IMR-90 (cell line): ENCODE measurements at regions not wholly inside any gene's neighbourhood (a gene's known extent, or its start where the extent isn't known, plus 50 kb on each side); places are given as distances from the start of the nearest gene placed in this dataset.

Source experiments
- ATAC-seq: fragments of 200-7000 bp; cut with Tn5 transposase; 2 replicates; pipeline ENCODE4 v1.9.1; 2020; ENCODE audit warnings: low read depth, mild to moderate bottlenecking, moderate library complexity
- BruUV-seq: library from RNA; stranded (reverse); fragments of 400-500 nt; replicated peaks from 2 replicates; lab custom pipeline; 2021; lab: Mats Ljungman, UMichigan
- CTCF ChIA-PET: fragments of 300-600 bp; formaldehyde crosslinking; extraction: SDS; loops from one replicate; lab custom pipeline; 2021; ENCODE audit warnings: antibody characterized with exemption; lab: Yijun Ruan, JAX
- POLR2A ChIA-PET: fragments of 300-600 bp; sonication (Branson Sonifier 250); formaldehyde crosslinking; loops from one replicate; lab custom pipeline; 2022; ENCODE audit warnings: antibody characterized with exemption; ENCODE audit not compliant: unreplicated experiment; lab: Charles Lee
- DNase-seq: peaks from one replicate; pipeline ENCODE4 v3.0.0; 2013
- H2AFZ ChIP-seq: replicated peaks from 2 replicates; pipeline ENCODE3; 2013; ENCODE audit warnings: low read length, mild to moderate bottlenecking; ENCODE audit not compliant: poor library complexity
- H2AK5ac ChIP-seq: 2 replicates; pipeline ENCODE4 v1.6.1; 2013; ENCODE audit warnings: low read depth, low read length, inconsistent platforms
- H2AK9ac ChIP-seq: replicated peaks from 2 replicates; pipeline ENCODE3; 2013; ENCODE audit warnings: mild to moderate bottlenecking, low read depth, low read length, moderate library complexity; ENCODE audit not compliant: poor library complexity
- H2BK120ac ChIP-seq: 2 replicates; pipeline ENCODE4 v1.6.1; 2013; ENCODE audit warnings: low read depth, low read length, inconsistent platforms
- H2BK15ac ChIP-seq: 3 replicates; pipeline ENCODE4 v1.6.1; 2013; ENCODE audit warnings: low read depth, low read length, inconsistent platforms
- H2BK20ac ChIP-seq: 2 replicates; pipeline ENCODE4 v1.6.1; 2013; ENCODE audit warnings: low read depth, mild to moderate bottlenecking, inconsistent platforms, low read length, moderate library complexity
- H2BK5ac ChIP-seq: 2 replicates; pipeline ENCODE4 v1.6.1; 2013; ENCODE audit warnings: mild to moderate bottlenecking, low read depth, low read length, inconsistent platforms; ENCODE audit not compliant: poor library complexity, severe bottlenecking
- H3K14ac ChIP-seq: replicated peaks from 2 replicates; pipeline ENCODE4 v1.6.1; 2013; ENCODE audit warnings: low read depth, low read length, inconsistent platforms
- H3K18ac ChIP-seq: 2 replicates; pipeline ENCODE4 v1.6.1; 2013; ENCODE audit warnings: low read depth, low read length, control low read depth
- H3K23ac ChIP-seq: 2 replicates; pipeline ENCODE4 v1.6.1; 2013; ENCODE audit warnings: low read depth, low read length, inconsistent platforms
- H3K27ac ChIP-seq: 2 replicates; pipeline ENCODE4 v1.5.1; 2013; ENCODE audit warnings: mild to moderate bottlenecking, control low read depth, low read length; ENCODE audit not compliant: insufficient read depth
- H3K27me3 ChIP-seq: 2 replicates; pipeline ENCODE4 v1.6.1; 2013; ENCODE audit warnings: low read length; ENCODE audit not compliant: control insufficient read depth, insufficient read depth
- H3K36me3 ChIP-seq: 2 replicates; pipeline ENCODE4 v1.6.1; 2013; ENCODE audit warnings: low read length, mixed read lengths; ENCODE audit not compliant: control insufficient read depth, insufficient read depth
- H3K4ac ChIP-seq: 2 replicates; pipeline ENCODE4 v1.6.1; 2013; ENCODE audit warnings: low read depth, low read length, inconsistent platforms
- H3K4me1 ChIP-seq: 2 replicates; pipeline ENCODE4 v1.6.1; 2013; ENCODE audit warnings: low read length, mixed read lengths; ENCODE audit not compliant: control insufficient read depth, insufficient read depth
- H3K4me2 ChIP-seq: 2 replicates; pipeline ENCODE4 v1.6.1; 2013; ENCODE audit warnings: low read depth, mild to moderate bottlenecking, control low read depth, low read length, moderate library complexity
- H3K4me3 ChIP-seq: 2 replicates; pipeline ENCODE4 v1.5.1; 2013; ENCODE audit warnings: low read depth, mild to moderate bottlenecking, control low read depth, low read length, moderate library complexity; ENCODE audit not compliant: insufficient read depth
- H3K56ac ChIP-seq: 2 replicates; pipeline ENCODE4 v1.6.1; 2013; ENCODE audit warnings: low read length, inconsistent platforms; ENCODE audit not compliant: insufficient read depth; ENCODE audit errors: extremely low read depth
- H3K79me1 ChIP-seq, 2 experiments: 2 replicates each; pipeline ENCODE4 v1.6.1; 2013; ENCODE audit warnings: low read length in 2 of 2, inconsistent platforms in 1 of 2, low read depth in 1 of 2
- H3K9ac ChIP-seq: 2 replicates; pipeline ENCODE4 v1.6.1; 2013; ENCODE audit warnings: low read depth, low read length, control low read depth
- H3K9me1 ChIP-seq: 2 replicates; pipeline ENCODE4 v1.6.1; 2013; ENCODE audit warnings: low read length, inconsistent platforms; ENCODE audit not compliant: insufficient read depth
- H3K9me3 ChIP-seq: 2 replicates; pipeline ENCODE4 v1.6.1; 2013; ENCODE audit warnings: low read length; ENCODE audit not compliant: control insufficient read depth, insufficient read depth
- H4K20me1 ChIP-seq: 2 replicates; pipeline ENCODE4 v1.6.1; 2013; ENCODE audit warnings: low read length, inconsistent platforms; ENCODE audit not compliant: insufficient read depth
- H4K5ac ChIP-seq: 2 replicates; pipeline ENCODE4 v1.6.1; 2013; ENCODE audit warnings: mild to moderate bottlenecking, low read depth, low read length, control low read depth
- H4K8ac ChIP-seq, 2 experiments: 2 replicates each; pipeline ENCODE4 v1.6.1; 2013; ENCODE audit warnings: low read depth in 2 of 2, low read length in 2 of 2, control low read depth in 1 of 2, inconsistent platforms in 1 of 2
- H4K91ac ChIP-seq: 2 replicates; pipeline ENCODE4 v1.6.1; 2013; ENCODE audit warnings: low read depth, low read length, inconsistent platforms; ENCODE audit not compliant: insufficient read depth
- MXI1 ChIP-seq: IDR thresholded peaks from 2 replicates; pipeline ENCODE4 v1.6.1; 2012; ENCODE audit warnings: low read depth, mild to moderate bottlenecking, low read length, moderate library complexity, borderline replicate concordance
- WGBS, 2 experiments: methylation state at CpG; one replicate each; pipeline versions ENCODE4 v1.1.5 to v1.1.7; 2013; ENCODE audit warnings: missing lambda C conversion rate in 2 of 2; ENCODE audit not compliant: insufficient read length in 1 of 2; ENCODE audit errors: extremely low coverage in 2 of 2; 5-methylcytosine and 5-hydroxymethylcytosine counted together
- dilution Hi-C: fragments of 300-500 bp; cut with HindIII; formaldehyde crosslinking; loops from one replicate; pipeline ENCODE4 v1.14.3; 2018; ENCODE audit warnings: low sequenced_read_pairs; ENCODE audit not compliant: unreplicated experiment
- in situ Hi-C: fragments of 300-500 bp; cut with MboI; formaldehyde crosslinking; loops from 3 replicates; pipeline ENCODE4 v1.14.3; 2019; ENCODE audit warnings: low sequenced_read_pairs, inconsistent platforms, mixed read lengths
- intact Hi-C: fragments of 100-400 bp; cut with micrococcal nuclease; formaldehyde crosslinking; loops from 2 replicates; pipeline ENCODE4 v1.10.0; 2022

- Histone ChIP-seq H3K4ac (no peak overlapping the region), H3K9ac (no peak overlapping the region), H3K14ac (no peak overlapping the region), H4K5ac (no peak overlapping the region), H2BK120ac (no peak overlapping the region), H2BK20ac (no peak overlapping the region), H2BK5ac (no peak overlapping the region), H3K27ac (no peak overlapping the region), H2AK5ac (no peak overlapping the region), H3K9me3 (no peaks in the 10 kb centered on the region; the same call in 1 of the 2 replicates), H3K56ac (no peak overlapping the region), H2BK15ac (no peak overlapping the region), H3K4me2 (no peak overlapping the region), H4K91ac (no peak overlapping the region), H3K36me3 (no peaks in the 10 kb centered on the region), H2AK9ac (no peak overlapping the region), H3K18ac (no peak overlapping the region), H3K27me3 (no peaks in the 10 kb centered on the region), H4K8ac (no peak overlapping the region), H3K4me3 (no peak overlapping the region), H3K9me1 (no peaks in the 10 kb centered on the region), H3K23ac (no peak overlapping the region), H4K20me1 (no peaks in the 10 kb centered on the region), H2AFZ (no peak overlapping the region), H3K4me1 (no peaks in the 10 kb centered on the region), H3K79me1 (no peaks in the 10 kb centered on the region)
- dilution Hi-C loops = no loop called here
- no peak for TF ChIP-seq MXI1
- intact Hi-C loops = no loop called here
- no peak for DNase-seq
- ChIA-PET POLR2A (no interaction called here), CTCF (no interaction called here)
- ATAC-seq = no peak
- in situ Hi-C loops = no loop called here
- WGBS, 2 experiments = 100% methylated on average over 1 of the region's 5 CpGs; no CpG with 5 or more reads in 1 of the 2 experiments
- BruUV-seq = no TSS peak
Observed at GRCh38 chr2:147512206-147512605, 332.6 kb upstream of the ACVR2A start.
